Stimulated activated CD4-positive, alpha-beta T cell treated with anti-CD3 and anti-CD28 coated beads, Interleukin-1b, Interleukin-23, amount 100 ng/mL, for 1 hour (primary cell): ENCODE measurements at regions not wholly inside any gene's neighbourhood (a gene's known extent, or its start where the extent isn't known, plus 50 kb on each side); places are given as distances from the start of the nearest gene placed in this dataset.
"Not testable (repeated sequence)": the region's sequence is repeated elsewhere in the genome, so short reads cannot be mapped to it uniquely, and the experiment has no call there.

Experiments
- DNase-seq, 2 donors: peaks; one replicate each; pipeline ENCODE4 v3.0.0-alpha.2; 2020; ENCODE audit warnings: low read depth in 2 of 2

GRCh38 chr1:222240536-222241181, 307.2 kb downstream of the HHIPL2 start:
- no peak for DNase-seq

GRCh38 chr1:222239130-222239529, 308.8 kb downstream of the HHIPL2 start:
- DNase-seq = no peak

DNA sequence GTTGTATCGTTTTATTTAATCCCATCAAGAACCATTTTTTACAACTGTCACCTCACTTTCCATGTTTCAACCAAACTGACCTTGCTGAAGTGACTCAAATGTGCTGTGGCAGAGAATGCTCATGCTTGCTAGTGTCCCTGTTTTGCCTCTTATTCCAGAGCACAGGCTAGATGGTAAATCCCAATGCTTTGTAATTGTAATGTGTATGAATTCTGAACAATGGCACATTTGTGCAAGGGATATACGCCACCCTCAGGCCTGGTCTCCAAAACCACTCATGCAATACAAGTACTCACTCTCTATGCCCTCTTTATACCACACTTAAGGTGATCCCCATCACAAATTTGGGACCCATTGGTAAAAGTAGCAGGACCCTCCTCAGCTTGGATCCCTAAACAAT, 313.6 kb downstream of the HHIPL2 start:
- no peak for DNase-seq

- no peak for DNase-seq
Measured at GRCh38 chr1:222233444-222234158, 314.3 kb downstream of the HHIPL2 start.

DNA sequence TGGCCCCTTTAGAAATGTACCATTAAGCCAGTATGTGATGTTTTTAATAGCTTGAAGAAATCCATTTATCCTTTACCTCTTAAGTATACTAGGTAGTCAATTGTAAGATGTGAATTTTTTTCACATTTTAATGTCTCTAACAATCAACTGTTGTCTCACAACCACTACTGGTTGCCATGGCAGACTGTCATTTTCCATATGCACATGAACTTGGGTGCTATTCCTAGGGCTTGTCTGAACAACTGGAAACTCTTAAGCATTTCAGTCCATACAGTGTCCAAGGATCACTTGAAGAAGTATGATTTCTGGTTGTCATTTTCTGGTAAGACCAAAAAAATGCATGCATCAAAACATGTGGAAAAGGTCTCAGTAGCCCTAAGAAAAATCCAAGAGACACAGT, 315.1 kb downstream of the HHIPL2 start:
- DNase-seq = no peak

DNA sequence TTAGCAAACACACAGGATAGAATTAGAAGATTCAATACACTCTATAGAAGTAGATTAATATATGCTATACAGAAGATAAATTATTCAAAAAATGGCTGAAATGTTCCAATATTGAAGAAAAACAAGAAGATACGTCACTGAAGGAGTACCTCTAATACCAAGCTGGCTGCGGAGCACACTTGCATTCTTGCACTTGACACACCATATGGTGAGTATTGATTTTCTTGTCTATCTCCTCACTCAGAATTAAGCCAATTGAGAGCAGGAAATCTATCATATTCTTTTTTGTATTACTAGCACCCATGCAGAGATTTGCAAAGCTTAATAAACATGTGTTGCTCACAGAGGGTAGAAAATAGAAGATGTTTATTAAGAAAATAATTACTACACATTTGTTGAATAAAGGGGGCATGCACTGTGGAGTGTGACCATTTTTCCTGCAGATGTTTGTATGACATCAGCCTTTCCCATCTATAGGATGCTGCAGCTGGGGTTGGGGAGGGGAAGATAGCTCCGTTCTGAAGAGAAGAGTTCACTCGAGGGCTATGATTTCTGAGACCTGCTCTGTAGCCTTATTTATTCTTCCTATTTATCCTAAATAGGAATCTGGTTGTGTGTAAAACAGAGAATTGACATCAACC, 318.1 kb downstream of the HHIPL2 start:
- DNase-seq = no peak

DNA sequence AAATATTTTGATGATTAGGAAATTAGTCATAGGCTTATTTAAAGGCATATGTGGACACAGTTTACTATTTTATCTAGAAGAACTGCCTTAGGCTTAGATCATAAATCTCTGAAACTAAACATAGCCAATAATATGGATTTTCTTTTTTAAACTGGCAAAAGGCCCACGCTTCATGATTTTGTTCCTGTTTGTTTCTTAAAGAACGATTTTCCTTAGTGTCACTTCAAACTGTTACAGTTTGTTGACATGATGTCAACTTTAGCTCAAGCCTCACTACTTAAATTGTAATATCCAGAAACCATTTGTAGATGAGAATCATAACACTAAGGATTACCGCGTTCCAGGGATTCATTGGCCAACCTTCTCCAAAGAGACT, 322.6 kb downstream of the HHIPL2 start:
- DNase-seq = no peak

GRCh38 chr1:222224636-222225315, 323.1 kb downstream of the HHIPL2 start:
- DNase-seq = no peak

GRCh38 chr1:222224156-222224555, 323.7 kb downstream of the HHIPL2 start:
- no peak for DNase-seq

- DNase-seq = no peak
Measured at GRCh38 chr1:222223010-222223409, 324.9 kb downstream of the HHIPL2 start.

- no peak for DNase-seq
Measured at GRCh38 chr1:222216255-222216754, 331.6 kb downstream of the HHIPL2 start.

GRCh38 chr1:222210776-222211175, 337.1 kb downstream of the HHIPL2 start:
- DNase-seq = no peak

DNA sequence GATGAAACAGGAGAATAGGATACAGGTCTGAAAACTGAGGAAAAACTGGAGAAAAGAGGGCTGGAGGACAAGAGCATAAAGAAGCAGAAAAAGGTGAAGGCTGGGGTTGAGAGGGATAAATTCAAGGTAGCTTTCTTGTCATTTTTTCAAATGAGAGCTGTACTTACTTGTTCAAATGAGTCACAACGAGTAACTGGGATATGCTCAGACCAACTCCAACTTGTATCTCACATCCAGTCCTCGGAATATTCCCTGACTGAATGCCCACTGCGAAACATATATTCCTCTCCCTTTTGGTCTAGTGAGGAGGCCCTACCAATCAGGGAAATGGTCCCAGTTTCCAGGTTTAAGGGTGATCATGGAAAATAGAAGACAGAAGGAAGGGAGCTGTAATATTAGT, 343.4 kb downstream of the HHIPL2 start:
- no peak for DNase-seq

- no peak for DNase-seq
Measured at GRCh38 chr1:222202831-222203230, 345.1 kb downstream of the HHIPL2 start.

- DNase-seq = no peak
Measured at GRCh38 chr1:222196736-222197135, 351.2 kb downstream of the HHIPL2 start.

DNA sequence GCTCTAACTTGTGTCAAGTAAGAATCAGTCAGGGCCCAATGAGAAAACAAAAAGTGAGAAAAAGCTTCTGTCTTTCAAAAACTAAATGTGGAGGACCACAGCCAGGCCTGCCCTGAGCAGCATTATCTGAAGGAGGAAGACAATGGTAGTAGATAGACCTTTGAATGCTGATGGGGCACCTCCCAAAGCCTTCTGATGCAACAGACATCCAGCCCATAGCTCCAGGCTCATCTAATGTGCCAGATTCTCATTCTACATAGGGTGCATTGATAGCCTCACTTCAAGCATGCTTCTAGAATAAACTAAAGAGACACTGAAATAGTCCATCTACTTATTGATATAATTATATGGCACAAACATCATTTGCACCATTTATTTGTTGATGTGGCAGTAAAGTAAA, 351.6 kb downstream of the HHIPL2 start:
- DNase-seq = no peak

GRCh38 chr1:222195857-222196256, 352.0 kb downstream of the HHIPL2 start:
- DNase-seq = no peak

GRCh38 chr1:222189218-222189617, 358.7 kb downstream of the HHIPL2 start:
- no peak for DNase-seq

GRCh38 chr1:222187566-222188332, 360.2 kb downstream of the HHIPL2 start:
- DNase-seq = no peak

DNA sequence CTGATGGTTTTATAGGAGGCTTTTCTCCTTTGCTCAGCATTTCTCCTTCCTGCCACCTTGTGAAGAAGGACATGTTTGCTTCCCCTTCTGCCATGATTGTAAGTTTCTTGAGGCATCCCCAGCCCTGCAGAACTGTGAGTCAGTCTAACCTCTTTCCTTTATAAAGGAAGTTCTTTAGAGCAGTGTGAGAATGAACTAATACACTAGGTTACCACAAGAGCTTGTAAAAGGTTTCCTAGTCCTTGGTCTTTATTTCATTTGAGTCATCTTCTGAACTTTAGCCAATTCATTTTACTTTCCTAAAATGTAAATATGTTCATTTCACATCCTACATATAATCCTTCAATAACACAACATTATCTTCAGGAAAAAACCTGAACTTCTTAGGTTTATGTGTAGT, 365.3 kb downstream of the HHIPL2 start:
- DNase-seq = no peak

- DNase-seq = no peak
Measured at GRCh38 chr1:222181191-222181590, 366.7 kb downstream of the HHIPL2 start.

- DNase-seq = not testable (repeated sequence)
Measured at GRCh38 chr1:222177496-222177895, 370.4 kb downstream of the HHIPL2 start.
